Testis (tissue), 2 donors: ENCODE measurements at regions not wholly inside any gene's neighbourhood (a gene's known extent, or its start where the extent isn't known, plus 50 kb on each side); places are given as distances from the start of the nearest gene placed in this dataset.

Experiments
- DNase-seq: peaks from one replicate; pipeline ENCODE4 v3.0.0-alpha.2; 2019
- H3K27ac ChIP-seq, 2 donors: fragments of 200-600 bp; sonication (generic); one replicate each; pipeline ENCODE4 v1.5.1; 2019
- H3K27me3 ChIP-seq: fragments of 200-600 bp; sonication (generic); one replicate; pipeline ENCODE4 v1.5.1; 2019
- H3K36me3 ChIP-seq: fragments of 200-600 bp; sonication (generic); one replicate; pipeline ENCODE4 v1.5.1; 2017; ENCODE audit warnings: low read depth; ENCODE audit errors: missing control alignments
- H3K4me1 ChIP-seq: fragments of 200-600 bp; sonication (generic); one replicate; pipeline ENCODE4 v1.5.1; 2019
- H3K4me3 ChIP-seq, 2 donors: fragments of 200-600 bp; sonication (generic); one replicate each; pipeline ENCODE4 v1.5.1; 2017 to 2019
- H3K9me3 ChIP-seq: fragments of 200-600 bp; sonication (generic); one replicate; pipeline ENCODE4 v1.5.1; 2017
- CTCF ChIP-seq, 3 experiments: fragments of 450-650 bp in 2 of 3; fragments of 200-600 bp in 1 of 3; sonication (generic) in 1 of 3; IDR thresholded peaks; one replicate each; pipeline ENCODE4 v1.5.1; 2016 to 2019; ENCODE audit warnings: antibody characterized with exemption in 3 of 3, mild to moderate bottlenecking in 2 of 3, moderate library complexity in 1 of 3
- POLR2A ChIP-seq: fragments of 450-650 bp; IDR thresholded peaks from one replicate; pipeline ENCODE4 v1.6.1; 2017; ENCODE audit warnings: antibody characterized with exemption, mild to moderate bottlenecking, moderate library complexity
- WGBS, 2 donors: methylation state at CpG; one replicate each; pipeline ENCODE4 v1.1.5; 2018; 5-methylcytosine and 5-hydroxymethylcytosine counted together
- intact Hi-C: fragments of 100-400 bp; cut with DNase I; formaldehyde crosslinking; loops from one replicate; pipeline ENCODE4 v1.15.1; 2023; ENCODE audit warnings: low total_unique reads

GRCh38 chr9:23171479-23171878, 654.6 kb downstream of the ELAVL2 start:
- no peaks in the 10 kb centered on the region for H3K9me3 ChIP-seq
- intact Hi-C loops, result no loop called here
- TF ChIP-seq CTCF (IDR thresholded peaks at IDR 0.05), result no peak
- no peak for TF ChIP-seq POLR2A
- H3K27ac ChIP-seq, result no peak overlapping the region
- H3K36me3 ChIP-seq, result no peaks in the 10 kb centered on the region
- H3K27me3 ChIP-seq, result no peaks in the 10 kb centered on the region
- no peaks in the 10 kb centered on the region for H3K4me1 ChIP-seq
- DNase-seq, result no peak
- H3K4me3 ChIP-seq, result no peak overlapping the region

- intact Hi-C loops, result no loop called here
- H3K36me3 ChIP-seq, result no peaks in the 10 kb centered on the region
- H3K9me3 ChIP-seq, result no peaks in the 10 kb centered on the region
- 86 to 89% methylated on average over 4 of the region's 4 CpGs for WGBS, 2 donors
- H3K27ac ChIP-seq, result no peak overlapping the region
- H3K4me1 ChIP-seq, result no peaks in the 10 kb centered on the region
- no peaks in the 10 kb centered on the region for H3K27me3 ChIP-seq
- TF ChIP-seq POLR2A (no peak), CTCF (IDR thresholded peaks at IDR 0.05) (no peak)
- H3K4me3 ChIP-seq, result no peak overlapping the region
- DNase-seq, result no peak
These were observed 653.8 kb downstream of the ELAVL2 start for GRCh38 chr9:23172206-23172605.

- intact Hi-C loops, result no loop called here
- TF ChIP-seq POLR2A (no peak), CTCF (IDR thresholded peaks at IDR 0.05) (no peak)
- H3K36me3 ChIP-seq, result no peaks in the 10 kb centered on the region
- no peak overlapping the region for H3K4me3 ChIP-seq
- no peaks in the 10 kb centered on the region for H3K9me3 ChIP-seq
- WGBS, 2 donors, result 53 to 62% methylated on average over 6 of the region's 6 CpGs
- no peaks in the 10 kb centered on the region for H3K27me3 ChIP-seq
- no peak for DNase-seq
- H3K4me1 ChIP-seq, result no peaks in the 10 kb centered on the region
- no peak overlapping the region for H3K27ac ChIP-seq
These were observed 652.9 kb downstream of the ELAVL2 start for GRCh38 chr9:23172979-23173637.

GRCh38 chr9:23194281-23194680, 631.8 kb downstream of the ELAVL2 start:
- Histone ChIP-seq H3K4me1 (peaks cover 3% of the 10 kb centered on the region), H3K9me3 (no peaks in the 10 kb centered on the region), H3K4me3 (no peak overlapping the region), H3K36me3 (no peaks in the 10 kb centered on the region), H3K27ac (no peak overlapping the region), H3K27me3 (no peaks in the 10 kb centered on the region)
- DNase-seq, result no peak
- WGBS, 2 donors, result 83 to 85% methylated on average over 4 of the region's 4 CpGs
- no peak for TF ChIP-seq CTCF (IDR thresholded peaks at IDR 0.05)
- TF ChIP-seq POLR2A, result no peak
- intact Hi-C loops, result no loop called here

- no peaks in the 10 kb centered on the region for H3K27me3 ChIP-seq
- no peak overlapping the region for H3K27ac ChIP-seq
- no peaks in the 10 kb centered on the region for H3K36me3 ChIP-seq
- intact Hi-C loops, result no loop called here
- no peak for DNase-seq
- H3K9me3 ChIP-seq, result no peaks in the 10 kb centered on the region
- H3K4me3 ChIP-seq, result no peak overlapping the region
- no peak for TF ChIP-seq POLR2A
- no peak for TF ChIP-seq CTCF (IDR thresholded peaks at IDR 0.05)
- 55 to 65% methylated on average over 5 of the region's 5 CpGs for WGBS, 2 donors
- H3K4me1 ChIP-seq, result no peaks in the 10 kb centered on the region
These were observed 610.4 kb downstream of the ELAVL2 start for GRCh38 chr9:23215688-23216087.
